Caco-2 (cell line): ENCODE measurements at regions not wholly inside any gene's neighbourhood (a gene's known extent, or its start where the extent isn't known, plus 50 kb on each side); places are given as distances from the start of the nearest gene placed in this dataset.
"Not testable (repeated sequence)": the region's sequence is repeated elsewhere in the genome, so short reads cannot be mapped to it uniquely, and the experiment has no call there.

ENCODE experiments used
- BruUV-seq: library from RNA; stranded (reverse); fragments of 400-500 nt; replicated peaks from 2 replicates; lab custom pipeline; 2021; lab: Mats Ljungman, UMichigan
- CTCF ChIA-PET: fragments of 300-600 bp; sonication (Branson Sonifier 250); formaldehyde crosslinking; loops from one replicate; lab custom pipeline; 2022; ENCODE audit warnings: antibody characterized with exemption; lab: Charles Lee
- POLR2A ChIA-PET: fragments of 300-600 bp; sonication (Branson Sonifier 250); formaldehyde crosslinking; loops from one replicate; lab custom pipeline; 2022; ENCODE audit warnings: antibody characterized with exemption; lab: Charles Lee
- DNase-seq, 2 experiments: peaks; one replicate each; pipeline versions ENCODE4 v3.0.0 to v3.0.0-alpha.2; 2020 to 2022
- H3K27me3 ChIP-seq: replicated peaks from 2 replicates; pipeline ENCODE4 v1.6.0; 2011; ENCODE audit warnings: low read length; ENCODE audit not compliant: control insufficient read depth, insufficient read depth
- H3K36me3 ChIP-seq: 2 replicates; pipeline ENCODE4 v1.5.1; 2011; ENCODE audit warnings: low read length; ENCODE audit not compliant: control insufficient read depth, insufficient read depth
- H3K4me1 ChIP-seq: fragments of 250-450 bp; sonication (Bioruptor Pico); 2 replicates; pipeline ENCODE4 v1.5.1; 2020; ENCODE audit warnings: mild to moderate bottlenecking
- H3K4me3 ChIP-seq: 2 replicates; pipeline ENCODE4 v1.5.1; 2011; ENCODE audit warnings: low read depth, mild to moderate bottlenecking, control low read depth, low read length
- H3K9me3 ChIP-seq: fragments of 250-450 bp; sonication (Bioruptor Pico); 2 replicates; pipeline ENCODE4 v1.5.1; 2020; ENCODE audit warnings: mild to moderate bottlenecking, moderate library complexity
- H3K27ac Mint-ChIP-seq: one replicate; pipeline ENCODE4 v1.8.0; 2022; ENCODE audit warnings: mixed read lengths; ENCODE audit not compliant: unreplicated experiment
- H3K27me3 Mint-ChIP-seq: one replicate; pipeline ENCODE4 v1.8.0; 2022; ENCODE audit warnings: mixed read lengths; ENCODE audit not compliant: insufficient read depth, unreplicated experiment
- H3K36me3 Mint-ChIP-seq: one replicate; pipeline ENCODE4 v1.8.0; 2022; ENCODE audit warnings: mild to moderate bottlenecking, mixed read lengths; ENCODE audit not compliant: insufficient read depth, unreplicated experiment
- H3K4me1 Mint-ChIP-seq: one replicate; pipeline ENCODE4 v1.8.0; 2022; ENCODE audit warnings: low read depth, mixed read lengths; ENCODE audit not compliant: unreplicated experiment
- H3K4me3 Mint-ChIP-seq: one replicate; pipeline ENCODE4 v1.8.0; 2022; ENCODE audit warnings: mild to moderate bottlenecking, moderate library complexity, mixed read lengths; ENCODE audit not compliant: unreplicated experiment
- H3K9me3 Mint-ChIP-seq: one replicate; pipeline ENCODE4 v1.8.0; 2022; ENCODE audit warnings: mixed read lengths; ENCODE audit not compliant: unreplicated experiment
- intact Hi-C: fragments of 100-400 bp; cut with micrococcal nuclease; formaldehyde crosslinking; loops from one replicate; pipeline ENCODE4 v1.10.0; 2022; ENCODE audit not compliant: unreplicated experiment
- TF ChIP-seq, protein P1 (sequence below), 2 experiments: fragments of 200-600 bp in 1 of 2; IDR thresholded peaks; 1 replicate in 1 of 2; 2 replicates in 1 of 2; pipeline versions ENCODE4 v1.5.1 to v1.8.0; 2011 to 2022; ENCODE audit warnings: antibody characterized with exemption in 1 of 2, control low read depth in 1 of 2, inconsistent platforms in 1 of 2, low read depth in 1 of 2, low read length in 1 of 2, mild to moderate bottlenecking in 1 of 2, moderate library complexity in 1 of 2; ENCODE audit not compliant: insufficient read depth in 1 of 2, severe bottlenecking in 1 of 2, unreplicated experiment in 1 of 2

DNA sequence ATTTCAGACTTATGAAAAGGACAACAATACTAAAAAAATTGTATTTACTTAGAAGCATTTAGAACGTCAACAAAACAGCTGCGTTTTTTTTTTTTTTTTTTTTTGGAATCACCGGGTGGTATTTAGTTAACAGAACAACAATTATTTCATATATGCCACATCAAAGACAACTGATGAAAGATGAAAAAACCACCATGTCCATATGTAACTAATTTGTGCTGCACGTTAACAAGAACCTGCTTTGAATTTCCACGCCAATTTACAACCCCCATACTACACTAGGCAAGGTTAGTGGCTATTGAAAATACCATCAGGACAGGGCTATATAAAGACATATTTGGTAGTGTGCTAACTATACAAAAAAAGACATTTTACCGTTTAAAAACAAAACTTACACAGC is 189.3 kb upstream of the ROBO1 start:
- Histone ChIP-seq H3K9me3 (no peaks in the 10 kb centered on the region), H3K27me3 (no peaks in the 10 kb centered on the region), H3K4me3 (no peak overlapping the region), H3K36me3 (no peaks in the 10 kb centered on the region), H3K4me1 (no peaks in the 10 kb centered on the region)
- CTCF ChIA-PET: no interaction called here
- H3K4me3 Mint-ChIP-seq: no peak overlapping the region
- no TSS peak for BruUV-seq
- H3K36me3 Mint-ChIP-seq: no peaks in the 10 kb centered on the region
- H3K27me3 Mint-ChIP-seq: peaks cover 5% of the 10 kb centered on the region
- no peaks in the 10 kb centered on the region for H3K4me1 Mint-ChIP-seq
- no peak for DNase-seq
- H3K27ac Mint-ChIP-seq: no peak overlapping the region
- TF ChIP-seq, protein P1, sequence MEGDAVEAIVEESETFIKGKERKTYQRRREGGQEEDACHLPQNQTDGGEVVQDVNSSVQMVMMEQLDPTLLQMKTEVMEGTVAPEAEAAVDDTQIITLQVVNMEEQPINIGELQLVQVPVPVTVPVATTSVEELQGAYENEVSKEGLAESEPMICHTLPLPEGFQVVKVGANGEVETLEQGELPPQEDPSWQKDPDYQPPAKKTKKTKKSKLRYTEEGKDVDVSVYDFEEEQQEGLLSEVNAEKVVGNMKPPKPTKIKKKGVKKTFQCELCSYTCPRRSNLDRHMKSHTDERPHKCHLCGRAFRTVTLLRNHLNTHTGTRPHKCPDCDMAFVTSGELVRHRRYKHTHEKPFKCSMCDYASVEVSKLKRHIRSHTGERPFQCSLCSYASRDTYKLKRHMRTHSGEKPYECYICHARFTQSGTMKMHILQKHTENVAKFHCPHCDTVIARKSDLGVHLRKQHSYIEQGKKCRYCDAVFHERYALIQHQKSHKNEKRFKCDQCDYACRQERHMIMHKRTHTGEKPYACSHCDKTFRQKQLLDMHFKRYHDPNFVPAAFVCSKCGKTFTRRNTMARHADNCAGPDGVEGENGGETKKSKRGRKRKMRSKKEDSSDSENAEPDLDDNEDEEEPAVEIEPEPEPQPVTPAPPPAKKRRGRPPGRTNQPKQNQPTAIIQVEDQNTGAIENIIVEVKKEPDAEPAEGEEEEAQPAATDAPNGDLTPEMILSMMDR (IDR thresholded peaks at IDR 0.05; ENCODE audit: insufficient read depth in 1 of 2, low read depth in 1 of 2, low read length in 1 of 2, severe bottlenecking in 1 of 2, unreplicated experiment in 1 of 2): no peak
- POLR2A ChIA-PET: no interaction called here
- intact Hi-C loops: no loop called here
- no peaks in the 10 kb centered on the region for H3K9me3 Mint-ChIP-seq

DNA sequence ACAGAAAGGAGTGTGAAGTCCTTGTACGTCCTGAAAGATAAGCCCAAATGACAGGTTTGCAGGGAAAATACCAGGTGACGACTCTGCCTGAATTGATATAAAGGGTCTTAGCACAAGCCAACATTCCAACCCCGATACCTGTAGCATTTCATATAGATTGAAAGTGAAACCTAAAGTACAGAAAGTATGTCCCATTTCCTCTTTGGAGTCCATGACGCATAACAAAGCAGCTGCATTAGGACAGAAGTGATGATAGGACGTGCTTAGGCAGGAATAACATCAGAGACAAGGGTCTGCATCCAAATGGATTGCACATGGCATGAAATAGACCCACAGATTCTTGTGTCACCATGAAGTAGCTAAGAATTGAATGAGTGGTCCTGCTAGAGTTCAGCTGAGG is 187.0 kb upstream of the ROBO1 start:
- Histone ChIP-seq H3K36me3 (no peaks in the 10 kb centered on the region), H3K4me1 (no peaks in the 10 kb centered on the region), H3K4me3 (no peak overlapping the region), H3K27me3 (no peaks in the 10 kb centered on the region), H3K9me3 (no peaks in the 10 kb centered on the region)
- ChIA-PET POLR2A (no interaction called here), CTCF (no interaction called here)
- no TSS peak for BruUV-seq
- no peak overlapping the region for H3K27ac Mint-ChIP-seq
- no peaks in the 10 kb centered on the region for H3K4me1 Mint-ChIP-seq
- no peaks in the 10 kb centered on the region for H3K36me3 Mint-ChIP-seq
- peaks cover 5% of the 10 kb centered on the region for H3K27me3 Mint-ChIP-seq
- TF ChIP-seq, protein P1 (IDR thresholded peaks at IDR 0.05; ENCODE audit: insufficient read depth in 1 of 2, low read depth in 1 of 2, low read length in 1 of 2, severe bottlenecking in 1 of 2, unreplicated experiment in 1 of 2): no peak
- intact Hi-C loops: no loop called here
- no peak for DNase-seq
- no peaks in the 10 kb centered on the region for H3K9me3 Mint-ChIP-seq
- no peak overlapping the region for H3K4me3 Mint-ChIP-seq

- H3K4me3 Mint-ChIP-seq: no peak overlapping the region
- Histone ChIP-seq H3K4me3 (no peak overlapping the region), H3K4me1 (no peaks in the 10 kb centered on the region), H3K9me3 (no peaks in the 10 kb centered on the region), H3K27me3 (no peaks in the 10 kb centered on the region), H3K36me3 (no peaks in the 10 kb centered on the region)
- intact Hi-C loops: no loop called here
- ChIA-PET POLR2A (no interaction called here), CTCF (no interaction called here)
- H3K4me1 Mint-ChIP-seq: no peaks in the 10 kb centered on the region
- H3K9me3 Mint-ChIP-seq: no peaks in the 10 kb centered on the region
- BruUV-seq: no TSS peak
- H3K36me3 Mint-ChIP-seq: no peaks in the 10 kb centered on the region
- no peak for DNase-seq
- H3K27ac Mint-ChIP-seq: no peak overlapping the region
- H3K27me3 Mint-ChIP-seq: peaks cover 5% of the 10 kb centered on the region
- TF ChIP-seq, protein P1 (IDR thresholded peaks at IDR 0.05; ENCODE audit: insufficient read depth in 1 of 2, low read depth in 1 of 2, low read length in 1 of 2, severe bottlenecking in 1 of 2, unreplicated experiment in 1 of 2): no peak
Measured at GRCh38 chr3:79953591-79954101, 185.8 kb upstream of the ROBO1 start.

DNA sequence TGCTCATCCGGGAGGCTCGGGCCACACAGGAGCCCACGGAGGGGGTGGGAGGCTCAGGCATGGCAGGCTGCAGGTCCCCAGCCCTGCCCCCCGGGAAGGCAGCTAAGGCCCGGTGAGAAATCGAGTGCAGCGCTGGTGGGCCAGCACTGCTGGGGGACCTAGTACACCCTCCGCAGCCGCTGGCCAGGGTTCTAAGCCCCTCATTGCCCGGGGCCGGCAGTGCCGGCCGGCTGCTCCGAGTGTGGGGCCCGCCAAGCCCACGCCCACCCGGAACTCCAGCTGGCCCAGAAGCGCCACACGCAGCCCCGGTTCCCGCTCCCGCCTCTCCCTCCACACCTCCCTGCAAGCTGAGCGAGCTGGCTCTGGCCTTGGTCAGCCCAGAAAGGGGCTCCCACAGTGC is 183.6 kb upstream of the ROBO1 start:
- H3K4me3 Mint-ChIP-seq, H3K9me3 ChIP-seq, H3K36me3 ChIP-seq, BruUV-seq, intact Hi-C loops, H3K9me3 Mint-ChIP-seq, H3K4me3 ChIP-seq, H3K36me3 Mint-ChIP-seq, H3K4me1 ChIP-seq, CTCF ChIA-PET, H3K4me1 Mint-ChIP-seq, DNase-seq, H3K27me3 Mint-ChIP-seq, H3K27ac Mint-ChIP-seq, POLR2A ChIA-PET, H3K27me3 ChIP-seq: not testable (repeated sequence)
